ENCODE measurements at regions not wholly inside any gene's neighbourhood (a gene's known extent, or its start where the extent isn't known, plus 50 kb on each side); places are given as distances from the start of the nearest gene placed in this dataset.

GRCh38 chr12:13304924-13305323, 108.4 kb downstream of the EMP1 start:
- DNase-seq (ENCODE audit: low read depth in 1 of 2, low spot score in 1 of 2): no peak
- Histone ChIP-seq H3K4me3 (replicated peaks; ENCODE audit: insufficient read depth, low read length) (no peak overlapping the region), H3K27me3 (ENCODE audit: insufficient read depth, poor library complexity, severe bottlenecking) (peaks cover 8% of the 10 kb centered on the region), H3K27ac (replicated peaks) (no peak overlapping the region)
- TF ChIP-seq SPI1 (IDR thresholded peaks at IDR 0.05; ENCODE audit: borderline replicate concordance, low read depth): no peak
- no peak for TF ChIP-seq POLR2AphosphoS5 (IDR thresholded peaks at IDR 0.05; ENCODE audit: low read depth)
- TF ChIP-seq, protein P1, sequence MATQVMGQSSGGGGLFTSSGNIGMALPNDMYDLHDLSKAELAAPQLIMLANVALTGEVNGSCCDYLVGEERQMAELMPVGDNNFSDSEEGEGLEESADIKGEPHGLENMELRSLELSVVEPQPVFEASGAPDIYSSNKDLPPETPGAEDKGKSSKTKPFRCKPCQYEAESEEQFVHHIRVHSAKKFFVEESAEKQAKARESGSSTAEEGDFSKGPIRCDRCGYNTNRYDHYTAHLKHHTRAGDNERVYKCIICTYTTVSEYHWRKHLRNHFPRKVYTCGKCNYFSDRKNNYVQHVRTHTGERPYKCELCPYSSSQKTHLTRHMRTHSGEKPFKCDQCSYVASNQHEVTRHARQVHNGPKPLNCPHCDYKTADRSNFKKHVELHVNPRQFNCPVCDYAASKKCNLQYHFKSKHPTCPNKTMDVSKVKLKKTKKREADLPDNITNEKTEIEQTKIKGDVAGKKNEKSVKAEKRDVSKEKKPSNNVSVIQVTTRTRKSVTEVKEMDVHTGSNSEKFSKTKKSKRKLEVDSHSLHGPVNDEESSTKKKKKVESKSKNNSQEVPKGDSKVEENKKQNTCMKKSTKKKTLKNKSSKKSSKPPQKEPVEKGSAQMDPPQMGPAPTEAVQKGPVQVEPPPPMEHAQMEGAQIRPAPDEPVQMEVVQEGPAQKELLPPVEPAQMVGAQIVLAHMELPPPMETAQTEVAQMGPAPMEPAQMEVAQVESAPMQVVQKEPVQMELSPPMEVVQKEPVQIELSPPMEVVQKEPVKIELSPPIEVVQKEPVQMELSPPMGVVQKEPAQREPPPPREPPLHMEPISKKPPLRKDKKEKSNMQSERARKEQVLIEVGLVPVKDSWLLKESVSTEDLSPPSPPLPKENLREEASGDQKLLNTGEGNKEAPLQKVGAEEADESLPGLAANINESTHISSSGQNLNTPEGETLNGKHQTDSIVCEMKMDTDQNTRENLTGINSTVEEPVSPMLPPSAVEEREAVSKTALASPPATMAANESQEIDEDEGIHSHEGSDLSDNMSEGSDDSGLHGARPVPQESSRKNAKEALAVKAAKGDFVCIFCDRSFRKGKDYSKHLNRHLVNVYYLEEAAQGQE (IDR thresholded peaks at IDR 0.05; ENCODE audit: insufficient replicate concordance, low read depth): no peak

DNA sequence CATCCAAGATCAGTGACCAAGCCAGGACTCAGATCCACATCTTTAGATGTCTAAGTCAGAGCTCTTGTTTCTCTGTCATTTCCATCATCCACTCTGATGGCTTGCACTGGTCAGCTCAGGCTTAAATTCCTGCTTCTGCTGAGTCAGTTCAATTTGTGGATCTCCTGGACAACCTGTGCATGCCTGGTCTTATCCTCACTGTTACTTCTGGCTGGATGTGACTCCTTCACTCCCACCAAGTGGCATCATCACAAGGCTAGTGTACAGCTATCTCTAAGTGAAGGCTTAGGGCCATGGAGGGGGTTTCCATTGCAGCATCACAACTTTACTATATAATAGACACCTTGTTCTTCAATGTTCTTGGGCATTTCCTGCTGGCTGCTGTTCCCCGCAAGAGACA, 102.9 kb downstream of the EMP1 start:
- peaks cover 3% of the 10 kb centered on the region for H3K27me3 ChIP-seq (ENCODE audit: insufficient read depth, poor library complexity, severe bottlenecking)
- no peak overlapping the region for H3K27ac ChIP-seq (replicated peaks)
- TF ChIP-seq CTCF (IDR thresholded peaks at IDR 0.05; ENCODE audit: insufficient read depth, low read length): no peak
- no peak for TF ChIP-seq POLR2AphosphoS5 (IDR thresholded peaks at IDR 0.05; ENCODE audit: low read depth)
- TF ChIP-seq GABPA (IDR thresholded peaks at IDR 0.05; ENCODE audit: low read depth): no peak
- TF ChIP-seq SPI1 (IDR thresholded peaks at IDR 0.05; ENCODE audit: borderline replicate concordance, low read depth): no peak
- TF ChIP-seq, protein P1 (IDR thresholded peaks at IDR 0.05; ENCODE audit: insufficient replicate concordance, low read depth): no peak
- DNase-seq (ENCODE audit: low read depth in 1 of 2, low spot score in 1 of 2): no peak
- no peak overlapping the region for H3K4me3 ChIP-seq (replicated peaks; ENCODE audit: insufficient read depth, low read length)

- no peak overlapping the region for H3K4me3 ChIP-seq (replicated peaks; ENCODE audit: insufficient read depth, low read length)
- DNase-seq (ENCODE audit: low read depth in 1 of 2, low spot score in 1 of 2): no peak
- no peak overlapping the region for H3K27ac ChIP-seq (replicated peaks)
- no peaks in the 10 kb centered on the region for H3K27me3 ChIP-seq (ENCODE audit: insufficient read depth, poor library complexity, severe bottlenecking)
- TF ChIP-seq, protein P1 (IDR thresholded peaks at IDR 0.05; ENCODE audit: insufficient replicate concordance, low read depth): no peak
- TF ChIP-seq POLR2AphosphoS5 (IDR thresholded peaks at IDR 0.05; ENCODE audit: low read depth): no peak
Observed at GRCh38 chr12:13293096-13293495, 96.6 kb downstream of the EMP1 start.

- TF ChIP-seq GABPA (IDR thresholded peaks at IDR 0.05; ENCODE audit: low read depth) (no peak), SPI1 (IDR thresholded peaks at IDR 0.05; ENCODE audit: borderline replicate concordance, low read depth) (no peak), POLR2AphosphoS5 (IDR thresholded peaks at IDR 0.05; ENCODE audit: low read depth) (no peak), CTCF (IDR thresholded peaks at IDR 0.05; ENCODE audit: insufficient read depth, low read length) (no peak)
- TF ChIP-seq, protein P1 (IDR thresholded peaks at IDR 0.05; ENCODE audit: insufficient replicate concordance, low read depth): no peak
- Histone ChIP-seq H3K27ac (replicated peaks) (no peak overlapping the region), H3K27me3 (ENCODE audit: insufficient read depth, poor library complexity, severe bottlenecking) (peaks cover 3% of the 10 kb centered on the region)
Observed at GRCh38 chr12:13289653-13290289, 93.2 kb downstream of the EMP1 start.

More at GRCh38 chr12:13289653-13290289, 93.2 kb downstream of the EMP1 start:
- no peak for DNase-seq (ENCODE audit: low read depth in 1 of 2, low spot score in 1 of 2)
- H3K4me3 ChIP-seq (replicated peaks; ENCODE audit: insufficient read depth, low read length): no peak overlapping the region
